Activated CD4-positive, alpha-beta T cell treated with anti-CD3 and anti-CD28 coated beads, Interleukin-2, amount 50 U/mL, for 16 hours (primary cell): ENCODE measurements at regions not wholly inside any gene's neighbourhood (a gene's known extent, or its start where the extent isn't known, plus 50 kb on each side); places are given as distances from the start of the nearest gene placed in this dataset.
"Not testable (repeated sequence)": the region's sequence is repeated elsewhere in the genome, so short reads cannot be mapped to it uniquely, and the experiment has no call there.

Experiments used
- DNase-seq: peaks from one replicate; pipeline ENCODE4 v3.0.0-alpha.2; 2020

DNA sequence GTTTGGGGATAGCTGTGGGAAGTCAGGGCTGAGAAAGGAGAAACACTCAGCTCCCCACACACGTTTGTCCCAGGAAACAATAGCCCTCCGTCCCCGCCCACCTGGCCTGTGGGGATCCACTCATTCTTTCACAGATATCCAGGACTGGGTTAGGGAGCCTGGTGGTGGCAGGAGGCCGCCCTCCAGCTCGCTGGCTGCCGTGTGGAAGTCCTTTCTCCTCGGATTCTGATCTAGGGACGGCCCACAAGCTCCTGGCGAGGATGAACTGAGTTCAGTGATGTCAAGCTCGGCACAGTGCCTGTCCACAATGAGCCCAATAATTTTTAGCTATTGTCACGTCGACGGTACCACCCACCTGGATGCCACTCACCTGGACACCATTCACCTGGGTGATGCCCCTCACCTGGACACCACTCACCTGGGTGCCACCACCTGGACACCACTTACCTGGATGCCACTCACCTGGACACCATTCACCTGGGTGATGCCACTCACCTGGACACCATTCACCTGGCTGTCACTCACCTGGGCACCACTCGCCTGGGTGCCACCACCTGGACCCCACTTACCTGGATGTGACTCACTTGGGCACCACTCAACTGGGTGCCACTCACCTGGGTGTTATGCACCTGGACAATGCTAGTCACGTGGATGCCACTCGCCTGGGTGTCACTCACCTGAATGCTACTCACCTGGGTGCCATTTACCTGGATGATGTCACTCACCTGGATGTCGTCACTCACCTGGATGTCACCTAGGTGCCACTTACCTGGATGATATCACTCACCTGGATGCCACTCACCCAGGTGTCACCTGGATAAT, 172.5 kb upstream of the FOXF1 start:
- no peak for DNase-seq

DNA sequence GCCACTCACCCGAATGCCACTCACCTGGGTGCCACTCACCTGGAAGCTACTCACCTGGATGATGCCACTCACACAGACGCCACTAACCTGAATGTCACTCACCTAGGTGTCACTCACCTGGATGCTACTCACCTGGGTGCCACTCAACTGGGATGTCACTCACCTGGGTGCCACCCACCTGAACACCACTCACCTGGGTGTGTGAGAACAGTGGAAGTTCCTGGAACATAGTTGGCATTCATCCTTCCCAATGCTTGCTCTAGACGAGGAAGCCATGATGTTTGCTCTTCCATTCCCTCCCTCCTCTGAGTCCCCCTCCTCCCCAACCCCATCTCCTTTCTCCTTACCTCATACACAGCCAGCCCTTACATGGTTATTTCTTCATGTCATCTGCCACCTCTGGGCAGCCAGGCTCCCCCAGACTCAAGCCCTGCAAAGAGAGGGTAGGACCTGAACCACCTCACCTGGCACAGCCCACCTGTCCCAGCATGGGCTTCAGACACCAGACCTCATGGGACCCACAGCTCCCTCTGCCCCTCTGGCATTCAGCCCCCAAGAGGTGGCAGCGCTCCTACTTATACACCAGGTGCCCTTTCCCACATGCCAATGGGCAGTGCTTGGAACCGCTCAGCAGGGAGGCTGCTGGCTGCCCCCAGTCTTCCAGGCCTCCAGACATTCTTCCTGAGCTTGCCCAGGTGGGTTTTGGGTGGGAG, 171.8 kb upstream of the FOXF1 start:
- DNase-seq: no peak

DNA sequence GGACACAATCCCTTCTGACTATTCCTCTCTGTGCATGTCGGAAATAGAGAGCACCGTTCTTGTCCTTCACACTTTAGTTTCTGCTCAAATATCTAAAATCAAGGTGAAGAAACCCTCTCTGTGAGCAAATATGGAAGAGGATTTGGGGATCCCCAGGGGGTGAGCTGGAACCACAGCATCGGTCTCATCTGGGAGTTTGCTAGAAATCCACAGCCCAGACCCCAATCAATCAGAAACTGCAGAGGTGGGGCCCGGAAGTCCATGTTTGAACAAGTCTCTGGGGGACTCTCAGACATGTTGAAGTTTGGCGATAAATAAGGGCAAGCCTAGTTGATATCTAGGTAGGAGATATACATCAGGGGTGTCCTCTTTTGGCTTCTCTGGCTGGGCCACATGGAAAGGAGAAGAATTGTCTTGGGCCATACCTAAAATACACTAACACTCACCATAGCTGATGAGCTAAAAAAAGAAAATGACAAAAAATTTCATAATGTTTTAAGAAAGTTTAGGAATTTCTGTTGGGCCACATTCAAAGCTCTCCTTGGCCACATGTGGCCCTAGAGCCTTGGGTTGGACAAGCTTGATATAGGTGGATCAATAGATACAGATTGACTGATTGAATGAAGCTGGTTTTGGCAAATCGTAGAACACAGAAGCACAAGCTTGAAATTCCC, 168.0 kb upstream of the FOXF1 start:
- DNase-seq: no peak

DNA sequence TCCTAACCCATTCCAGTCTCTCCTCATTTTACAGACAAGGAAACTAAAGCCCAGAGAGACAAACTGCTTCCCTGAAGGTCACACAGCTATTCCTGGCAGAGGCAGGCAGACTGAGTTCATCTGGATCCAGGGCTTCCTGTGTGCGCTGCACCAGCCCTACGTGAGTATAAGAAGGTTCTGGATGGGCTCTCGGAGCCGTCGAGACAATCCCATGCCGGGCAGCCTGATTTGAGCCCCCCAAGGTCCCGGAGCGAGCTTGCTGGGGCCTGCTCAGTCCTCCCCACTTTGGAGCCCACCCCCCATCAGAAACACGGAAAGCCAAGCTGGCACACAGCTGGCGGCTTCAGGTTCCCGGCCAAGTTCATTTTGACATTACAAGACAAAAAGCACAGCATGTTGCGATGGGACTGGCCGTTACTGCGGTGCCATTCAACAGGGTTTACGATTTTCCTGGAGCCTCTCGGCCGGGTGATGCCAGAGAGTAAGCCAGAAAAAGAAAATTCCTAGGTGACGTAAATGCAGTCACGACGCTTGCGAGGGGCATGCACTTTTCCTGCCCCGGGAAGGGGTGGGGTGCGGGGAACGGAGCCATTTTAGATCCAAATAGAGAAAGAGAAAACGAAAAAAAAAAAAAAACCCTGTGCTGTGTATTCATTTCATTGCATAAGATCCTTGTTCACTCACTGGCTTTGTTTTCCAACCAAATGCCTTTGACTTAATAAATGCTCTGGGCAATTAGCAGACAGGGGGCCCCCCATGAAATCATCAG, 167.1 kb upstream of the FOXF1 start:
- DNase-seq: no peak

DNA sequence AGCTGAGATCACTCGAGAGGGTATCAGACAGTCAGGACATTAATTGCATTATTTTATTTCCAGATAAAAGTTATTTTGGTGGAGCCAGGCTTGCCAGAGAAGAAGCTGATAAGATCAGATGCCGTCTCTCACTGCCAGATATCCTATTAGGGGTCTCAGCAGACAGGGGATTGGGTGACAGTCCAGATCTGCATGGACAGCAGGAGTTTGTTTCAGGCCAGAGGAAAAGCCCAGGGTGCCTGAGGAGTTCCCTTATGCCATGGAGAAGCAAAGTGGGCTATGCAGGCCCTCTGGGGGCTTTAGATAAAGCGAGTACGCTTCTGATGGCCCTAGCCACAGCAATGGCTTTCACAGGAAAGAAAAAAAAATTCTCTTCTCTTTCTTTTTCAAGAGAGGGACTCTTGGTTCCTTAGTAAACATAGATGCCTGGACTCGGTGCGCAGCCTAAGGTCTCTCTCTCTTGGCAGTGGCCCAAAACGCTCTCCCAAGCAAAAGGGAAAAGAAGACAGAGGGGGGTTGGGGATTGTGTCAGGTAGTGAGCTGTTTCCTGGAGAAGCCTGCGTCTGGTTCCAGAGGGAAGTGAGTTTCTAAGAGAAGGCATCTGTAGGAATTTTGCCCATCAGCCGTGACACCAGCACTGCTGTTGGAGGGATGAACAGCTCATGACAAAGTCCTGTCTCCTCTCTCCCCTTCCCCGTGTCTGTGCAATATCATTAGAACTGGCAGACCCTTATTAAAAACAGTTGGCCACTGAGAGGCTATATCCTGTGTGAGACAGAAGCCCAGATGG, 166.3 kb upstream of the FOXF1 start:
- no peak for DNase-seq

DNA sequence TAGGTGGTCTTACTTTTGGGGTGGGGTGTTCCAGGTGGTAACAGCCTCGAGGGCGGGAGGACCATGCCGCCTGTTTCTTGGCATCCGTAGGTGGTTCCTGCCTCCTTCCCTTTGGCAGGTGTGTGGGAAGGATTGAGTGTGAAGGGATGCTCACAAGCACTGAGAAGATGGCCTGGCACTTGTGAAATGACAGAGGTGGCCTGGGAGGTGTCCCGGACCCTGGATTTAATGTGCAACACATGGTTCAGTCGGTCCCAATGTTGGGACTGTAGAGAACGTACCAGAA, 165.8 kb upstream of the FOXF1 start:
- no peak for DNase-seq

DNA sequence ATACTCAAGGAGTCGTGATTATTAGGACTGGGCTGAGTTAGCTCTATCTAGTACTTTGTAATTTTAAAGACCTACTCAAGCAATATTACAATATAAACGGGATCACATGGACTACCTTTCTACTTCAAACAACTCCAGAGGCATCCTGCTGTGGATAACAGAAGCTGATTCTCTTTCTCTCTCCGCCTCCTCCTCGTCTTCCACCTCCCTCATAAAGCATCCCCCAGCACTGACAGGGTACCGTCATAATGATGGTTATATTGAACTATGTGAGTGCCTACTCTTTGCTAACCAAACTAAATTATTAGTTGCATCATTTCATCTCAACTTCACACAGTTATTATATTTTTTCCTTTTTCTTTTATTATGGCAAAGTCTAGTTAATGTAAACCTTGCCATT, 165.4 kb upstream of the FOXF1 start:
- DNase-seq: no peak

DNA sequence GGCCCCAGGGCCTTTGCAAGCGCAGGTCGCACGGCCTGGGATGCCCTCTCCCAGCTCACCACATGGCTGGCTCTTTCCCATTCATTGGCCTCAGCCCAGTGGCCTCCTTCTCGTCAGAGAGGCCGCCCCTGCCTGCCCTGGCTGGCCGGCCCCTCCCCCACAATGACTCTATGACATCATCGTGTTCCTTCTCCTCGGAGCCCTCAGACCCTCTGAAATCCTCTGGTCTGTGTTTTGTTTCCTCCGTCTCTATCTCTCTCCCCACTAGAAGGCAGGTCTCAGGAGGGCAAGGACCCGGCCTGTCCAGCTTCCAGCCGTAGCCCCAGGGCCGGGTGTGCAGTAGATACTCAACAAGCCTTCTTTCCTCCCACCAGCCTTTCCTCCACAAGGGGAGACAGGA, 164.8 kb upstream of the FOXF1 start:
- DNase-seq: no peak

DNA sequence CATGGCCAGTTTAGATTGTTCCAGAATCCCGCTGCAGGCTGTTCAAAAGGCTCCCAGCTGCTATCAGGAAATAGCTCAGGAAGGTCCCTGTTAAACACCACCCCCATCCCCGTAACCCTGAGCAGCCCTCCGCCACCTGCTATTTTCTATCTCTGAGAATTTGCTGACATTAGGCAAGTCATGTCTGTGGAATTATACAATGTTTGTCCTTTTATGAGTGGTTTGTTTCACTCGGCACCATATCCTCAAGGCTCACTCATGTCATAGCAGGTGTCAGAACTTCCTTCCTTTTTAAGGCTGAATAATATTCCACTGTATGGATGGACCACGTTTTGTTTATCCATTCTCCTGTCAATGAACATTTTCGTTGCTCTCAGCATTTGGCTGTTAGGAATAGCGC, 164.3 kb upstream of the FOXF1 start:
- no peak for DNase-seq

DNA sequence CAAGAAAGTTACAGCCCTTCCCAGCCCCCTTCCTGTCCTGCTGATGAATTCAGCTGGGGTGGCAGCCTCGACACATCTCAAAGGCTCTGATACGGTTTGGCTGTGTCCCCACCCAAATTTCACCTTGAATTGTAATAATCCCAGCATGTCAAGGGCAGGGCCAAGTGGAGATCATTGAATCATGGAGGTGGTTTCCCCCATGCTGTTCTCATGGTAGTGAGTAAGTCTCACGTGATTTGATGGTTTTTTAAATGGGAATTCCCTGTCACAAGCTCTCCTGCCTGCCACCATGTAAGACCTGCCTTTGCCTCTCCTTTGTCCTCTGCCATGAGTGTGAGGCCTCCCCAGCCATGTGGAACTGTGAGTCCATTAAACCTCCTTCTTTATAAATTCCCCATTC, 163.2 kb upstream of the FOXF1 start:
- no peak for DNase-seq

DNA sequence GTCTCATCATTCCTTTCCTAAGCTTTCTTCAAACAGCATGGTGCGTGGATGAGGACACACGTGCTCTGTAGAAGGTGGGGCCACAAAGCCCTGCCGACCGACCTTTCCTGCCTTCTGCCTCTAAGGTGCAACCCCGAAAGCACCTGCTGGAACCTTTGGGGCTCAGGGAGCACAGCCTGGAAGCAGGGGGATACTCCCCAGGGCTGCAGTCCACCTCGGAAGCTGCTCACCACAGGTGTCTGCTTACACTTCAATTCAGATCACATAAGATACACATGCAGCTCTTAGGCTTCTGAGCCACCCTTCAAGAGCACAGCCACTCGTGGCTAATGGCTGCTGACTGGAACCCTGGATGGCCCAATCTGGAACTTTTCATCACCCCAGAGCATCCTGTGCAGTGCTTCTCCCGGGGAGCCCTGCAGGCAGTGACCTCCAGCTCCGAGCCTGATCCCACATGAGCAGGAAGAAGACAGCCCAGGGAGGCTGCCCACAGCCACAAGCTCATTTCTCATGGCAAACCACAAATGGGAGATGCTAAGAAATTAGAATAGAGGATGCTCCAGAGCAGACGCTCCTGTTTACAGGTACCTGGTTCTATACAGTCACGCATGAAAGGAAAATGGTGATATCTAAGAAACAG, 162.3 kb upstream of the FOXF1 start:
- DNase-seq: no peak

DNA sequence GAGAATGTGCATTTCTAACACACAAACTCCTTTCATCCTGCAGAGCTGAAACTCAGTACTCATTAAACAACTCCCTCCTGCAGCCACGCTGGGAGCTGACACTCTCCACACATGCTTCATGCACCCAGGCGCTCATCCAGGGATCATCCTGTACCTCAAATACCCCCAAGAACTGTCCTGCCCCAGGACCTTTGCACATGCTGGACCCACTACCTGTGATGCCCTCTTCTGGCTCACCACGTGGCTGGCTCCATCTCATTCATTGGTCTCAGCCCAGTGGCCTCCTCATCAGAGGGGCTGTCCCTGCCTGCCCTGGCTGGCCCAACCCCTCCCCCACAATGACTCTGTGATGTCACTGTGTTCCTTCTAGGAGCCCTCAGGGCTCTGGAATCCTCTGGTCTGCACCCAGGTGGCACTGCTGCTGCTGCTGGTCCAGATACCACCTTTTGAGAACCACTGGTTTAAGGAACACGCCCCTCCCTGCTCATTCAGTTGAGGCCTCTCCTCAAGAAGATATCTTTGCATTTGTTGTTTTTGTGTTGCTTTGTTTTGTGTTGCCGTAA, 160.9 kb upstream of the FOXF1 start:
- no peak for DNase-seq

DNA sequence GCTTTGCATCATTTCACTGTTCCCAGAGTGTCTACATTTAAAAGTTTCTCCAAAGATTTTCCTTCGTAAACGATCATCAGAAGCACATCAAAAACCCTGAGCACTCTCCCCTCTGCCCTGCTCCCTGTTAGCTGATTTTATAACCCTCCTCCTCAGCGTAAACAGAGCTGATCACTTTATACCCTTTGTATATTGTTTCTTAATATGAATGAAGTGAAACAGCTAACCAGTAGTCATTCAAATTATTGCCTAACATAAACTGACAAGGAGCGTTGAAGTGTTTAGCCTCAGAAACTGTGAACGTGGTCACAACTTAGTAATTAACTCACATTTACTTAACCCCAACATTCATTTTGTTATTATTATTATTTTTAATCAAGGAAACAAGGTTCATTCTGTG, 160.0 kb upstream of the FOXF1 start:
- DNase-seq: no peak

DNA sequence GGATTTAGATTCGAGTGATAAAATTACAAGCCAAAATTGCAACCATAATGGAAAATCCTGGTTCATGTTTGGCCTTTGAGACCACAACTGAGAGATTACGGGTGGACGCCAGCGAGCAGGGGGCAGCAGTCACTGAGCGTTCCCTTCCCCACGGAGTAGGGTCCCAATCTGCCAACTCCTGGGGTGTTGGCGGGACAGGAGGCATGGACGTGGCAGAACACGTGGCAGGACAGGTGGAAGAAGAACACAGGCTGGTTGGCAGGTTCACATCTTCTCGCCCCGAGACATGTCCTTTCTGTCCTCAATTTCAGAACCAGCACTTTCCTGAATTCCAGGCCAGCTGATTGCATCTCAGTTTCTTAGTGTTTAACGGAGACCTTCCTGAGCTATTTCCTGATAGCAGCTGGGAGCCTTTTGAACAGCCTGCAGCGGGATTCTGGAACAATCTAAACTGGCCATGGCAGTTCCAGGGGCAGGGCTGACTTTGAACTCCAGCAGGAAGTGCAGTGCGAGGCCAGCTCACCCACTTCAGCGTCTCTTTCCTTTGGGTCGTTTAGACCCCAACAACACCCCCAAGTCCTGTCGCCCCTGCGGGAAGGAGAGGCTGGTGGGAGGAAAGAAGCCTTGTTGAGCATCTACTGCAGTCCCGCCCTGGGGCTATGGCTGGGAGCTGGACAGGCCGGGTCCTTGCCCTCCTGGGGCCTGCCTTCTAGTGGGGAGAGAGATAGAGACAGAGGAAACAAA, 159.1 kb upstream of the FOXF1 start:
- no peak for DNase-seq

DNA sequence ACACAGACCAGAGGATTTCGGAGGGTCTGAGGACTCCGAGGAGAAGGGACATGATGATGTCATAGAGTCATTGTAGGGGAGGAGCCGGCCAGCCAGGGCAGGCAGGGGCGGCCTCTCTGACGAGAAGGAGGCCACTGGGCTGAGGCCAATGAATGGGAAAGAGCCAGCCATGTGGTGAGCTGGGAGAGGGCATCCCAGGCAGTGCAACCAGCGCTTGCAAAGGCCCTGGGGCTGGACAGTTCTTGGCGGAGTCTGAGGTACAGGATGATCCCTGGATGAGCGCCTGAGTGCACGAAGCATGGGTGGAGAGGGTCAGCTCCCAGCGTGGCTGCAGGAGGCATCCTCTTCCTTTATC, 158.6 kb upstream of the FOXF1 start:
- not testable (repeated sequence) for DNase-seq

DNA sequence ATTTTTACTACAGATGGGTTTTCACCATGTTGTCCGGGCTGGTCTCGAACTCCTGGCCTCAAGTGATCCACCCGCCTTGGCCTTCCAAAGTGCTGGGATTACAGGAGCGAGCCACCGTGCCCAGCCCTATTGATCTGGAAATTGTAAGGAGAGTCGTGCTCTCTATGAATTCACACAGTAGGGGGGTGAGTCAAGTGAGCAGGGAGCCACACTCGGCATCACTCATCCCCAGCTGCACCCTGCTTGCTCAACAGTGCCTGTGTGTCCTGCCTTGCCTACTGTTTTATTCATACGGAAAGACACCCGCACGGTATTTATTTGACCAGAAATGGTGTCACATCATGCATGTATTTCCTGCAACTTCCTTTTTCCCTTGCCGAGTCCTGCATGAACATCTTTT, 157.2 kb upstream of the FOXF1 start:
- no peak for DNase-seq

DNA sequence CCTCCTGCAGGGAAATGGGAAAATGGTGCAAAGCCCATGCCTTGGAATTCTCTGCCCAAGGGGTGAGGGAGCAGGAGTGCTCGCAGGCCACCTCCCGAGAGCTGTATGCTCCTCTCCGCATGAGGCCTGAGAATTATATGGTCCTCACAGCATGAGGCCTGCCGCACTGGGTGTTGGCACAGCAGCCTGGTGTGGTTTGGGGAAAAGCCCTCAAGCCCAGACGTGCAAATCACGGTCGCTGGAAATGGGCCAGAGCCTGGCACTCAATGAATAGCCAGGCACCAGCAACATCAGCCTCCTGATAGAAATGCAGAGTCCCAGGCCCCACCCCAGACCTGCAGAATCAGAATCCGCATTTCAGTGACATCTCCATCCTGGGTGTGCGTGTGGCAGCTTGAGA, 156.4 kb upstream of the FOXF1 start:
- DNase-seq: no peak

DNA sequence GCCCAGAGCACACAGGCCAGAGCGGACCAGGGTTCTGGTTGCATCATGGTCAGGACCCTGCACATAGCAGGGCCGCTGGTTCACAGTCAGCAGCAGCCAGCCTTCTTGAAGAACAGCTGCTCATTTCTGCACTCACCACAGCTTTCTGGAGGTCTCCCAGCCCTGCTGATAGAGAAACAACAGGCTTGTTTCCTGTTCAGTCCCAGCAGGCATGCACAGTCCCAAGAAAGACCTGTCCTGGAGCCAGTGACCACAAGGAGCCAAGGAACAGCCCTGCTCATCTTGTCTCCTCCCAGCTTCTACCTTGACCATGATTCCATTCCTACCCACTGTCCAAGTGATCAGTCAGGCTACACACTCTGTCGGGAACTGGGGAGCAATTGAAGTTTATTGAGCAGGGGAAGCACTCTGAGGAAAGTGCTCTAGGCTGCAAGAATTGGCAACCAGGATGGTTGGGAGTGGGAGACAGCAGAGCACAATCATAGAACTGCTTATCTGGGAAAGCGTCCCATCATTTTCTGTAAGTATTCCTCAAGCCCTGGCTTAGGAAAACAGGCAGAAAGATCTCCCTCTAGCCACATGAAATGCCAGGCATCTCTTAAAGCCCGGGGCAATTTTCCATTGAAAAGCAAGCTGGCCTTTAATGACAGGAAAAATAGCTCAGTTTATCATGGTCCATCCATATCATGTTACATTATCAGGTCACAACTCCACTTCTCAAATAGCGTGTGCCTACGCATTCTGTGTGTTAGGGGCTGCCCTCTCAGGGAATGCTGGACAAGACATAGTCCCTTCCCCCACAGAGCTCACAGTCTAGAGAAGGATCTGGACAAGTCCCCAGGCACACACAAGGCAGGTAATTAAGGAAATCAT, 155.4 kb upstream of the FOXF1 start:
- DNase-seq: no peak

DNA sequence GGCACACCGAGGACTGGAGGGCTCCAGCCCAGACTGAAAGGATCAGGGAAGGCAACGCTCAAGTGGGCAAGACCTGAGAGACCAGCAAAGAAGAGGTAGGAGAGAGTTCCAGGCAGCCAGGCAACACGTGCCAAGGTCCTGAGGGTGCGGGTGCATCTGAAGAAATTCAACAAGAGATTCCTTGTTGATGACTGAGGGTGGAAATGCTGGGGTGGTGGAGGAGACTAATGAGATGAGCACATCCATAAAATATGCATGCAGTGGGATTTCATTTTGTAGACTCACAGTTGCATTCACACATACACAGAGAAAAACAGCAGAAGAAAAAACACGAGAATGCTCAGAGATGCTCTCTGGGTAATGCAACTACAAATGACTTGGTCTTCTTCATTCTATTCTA, 154.8 kb upstream of the FOXF1 start:
- no peak for DNase-seq

DNA sequence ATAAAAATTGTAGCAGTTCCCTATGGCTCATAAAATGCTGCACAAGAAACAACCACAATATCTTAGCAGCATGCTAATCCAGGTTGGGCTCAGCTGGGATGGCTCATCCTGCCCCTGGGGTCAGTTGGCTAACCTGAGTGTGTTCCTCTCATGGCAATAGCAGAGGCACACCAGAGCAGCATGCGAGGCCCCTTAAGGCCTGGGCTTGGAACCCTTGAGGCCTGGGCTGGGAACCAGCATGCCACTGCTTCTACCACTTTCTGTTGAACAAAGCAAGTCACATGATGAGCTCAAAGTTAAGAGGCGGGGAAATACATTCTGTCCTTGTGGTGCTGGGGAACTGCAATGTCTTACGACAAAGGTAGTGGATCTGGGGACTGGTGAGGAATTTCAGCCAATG, 154.4 kb upstream of the FOXF1 start:
- DNase-seq: no peak
